ENCODE measurements at regions not wholly inside any gene's neighbourhood (a gene's known extent, or its start where the extent isn't known, plus 50 kb on each side); places are given as distances from the start of the nearest gene placed in this dataset.

- no peak for TF ChIP-seq POLR2A (IDR thresholded peaks at IDR 0.05; ENCODE audit: low read depth, low read length)
- no peak for TF ChIP-seq POLR2AphosphoS5 (IDR thresholded peaks at IDR 0.05; ENCODE audit: low read depth, low read length)
- no peak for TF ChIP-seq TAF1 (IDR thresholded peaks at IDR 0.05; ENCODE audit: borderline replicate concordance, low read depth, low read length)
These were observed 49.9 kb upstream of the GRK3 start for GRCh38 chr22:25514436-25515180.
